ENCODE measurements at regions not wholly inside any gene's neighbourhood (a gene's known extent, or its start where the extent isn't known, plus 50 kb on each side); places are given as distances from the start of the nearest gene placed in this dataset.

GRCh38 chr2:16442971-16443370 is 222.7 kb downstream of the CYRIA start:
- no peak for TF ChIP-seq RAD21 (IDR thresholded peaks at IDR 0.05; ENCODE audit: low read length)
- no peak for TF ChIP-seq POLR2A (IDR thresholded peaks at IDR 0.05; ENCODE audit: low read depth, low read length)
- TF ChIP-seq CTCF (conservative IDR thresholded peaks at IDR 0.05; ENCODE audit: low read depth, low read length) = no peak
- TF ChIP-seq NFE2L2 (IDR thresholded peaks at IDR 0.05; ENCODE audit: low read depth, low read length) = no peak
- TF ChIP-seq CEBPB (IDR thresholded peaks at IDR 0.05; ENCODE audit: low read depth, low read length) = no peak
- no peak for TF ChIP-seq RCOR1 (IDR thresholded peaks at IDR 0.05; ENCODE audit: insufficient replicate concordance, low read length)
- TF ChIP-seq BHLHE40 (IDR thresholded peaks at IDR 0.05; ENCODE audit: low read depth, low read length) = no peak
- TF ChIP-seq SMC3 (IDR thresholded peaks at IDR 0.05; ENCODE audit: low read depth, low read length) = no peak
- TF ChIP-seq CHD1 (IDR thresholded peaks at IDR 0.05; ENCODE audit: low read depth, low read length) = no peak
- no peak for TF ChIP-seq RFX5 (IDR thresholded peaks at IDR 0.05; ENCODE audit: low read depth, low read length)
- no peak for TF ChIP-seq FOS (IDR thresholded peaks at IDR 0.05; ENCODE audit: low read depth, low read length)
- TF ChIP-seq ELK1 (IDR thresholded peaks at IDR 0.05; ENCODE audit: borderline replicate concordance, low read depth, low read length) = no peak
- no peak for TF ChIP-seq USF2 (IDR thresholded peaks at IDR 0.05; ENCODE audit: low read depth, low read length)

All from IMR-90 (cell line).